OCI-LY3 (cell line): ENCODE measurements at regions not wholly inside any gene's neighbourhood (a gene's known extent, or its start where the extent isn't known, plus 50 kb on each side); places are given as distances from the start of the nearest gene placed in this dataset.

Experiments used
- EZH2phosphoT487 ChIP-seq: fragments of 200-600 bp; shearing (Covaris generic); IDR thresholded peaks from 2 replicates; pipeline ENCODE4 v1.6.1; 2018; ENCODE audit warnings: antibody characterized with exemption, mixed run types, low read depth
- TF ChIP-seq, protein P1 (sequence below): fragments of 200-600, 300-600 bp; sonication (generic); IDR thresholded peaks from 2 replicates; pipeline ENCODE4 v1.5.1; 2014; ENCODE audit warnings: antibody characterized with exemption, low read length, low read depth

GRCh38 chr6:169902604-169903003, 151.2 kb downstream of the ERMARD start:
- TF ChIP-seq, protein P1, sequence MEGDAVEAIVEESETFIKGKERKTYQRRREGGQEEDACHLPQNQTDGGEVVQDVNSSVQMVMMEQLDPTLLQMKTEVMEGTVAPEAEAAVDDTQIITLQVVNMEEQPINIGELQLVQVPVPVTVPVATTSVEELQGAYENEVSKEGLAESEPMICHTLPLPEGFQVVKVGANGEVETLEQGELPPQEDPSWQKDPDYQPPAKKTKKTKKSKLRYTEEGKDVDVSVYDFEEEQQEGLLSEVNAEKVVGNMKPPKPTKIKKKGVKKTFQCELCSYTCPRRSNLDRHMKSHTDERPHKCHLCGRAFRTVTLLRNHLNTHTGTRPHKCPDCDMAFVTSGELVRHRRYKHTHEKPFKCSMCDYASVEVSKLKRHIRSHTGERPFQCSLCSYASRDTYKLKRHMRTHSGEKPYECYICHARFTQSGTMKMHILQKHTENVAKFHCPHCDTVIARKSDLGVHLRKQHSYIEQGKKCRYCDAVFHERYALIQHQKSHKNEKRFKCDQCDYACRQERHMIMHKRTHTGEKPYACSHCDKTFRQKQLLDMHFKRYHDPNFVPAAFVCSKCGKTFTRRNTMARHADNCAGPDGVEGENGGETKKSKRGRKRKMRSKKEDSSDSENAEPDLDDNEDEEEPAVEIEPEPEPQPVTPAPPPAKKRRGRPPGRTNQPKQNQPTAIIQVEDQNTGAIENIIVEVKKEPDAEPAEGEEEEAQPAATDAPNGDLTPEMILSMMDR, result no peak
- no peak for TF ChIP-seq EZH2phosphoT487
